Astrocyte (in vitro differentiated cells and primary cell): ENCODE measurements at regions not wholly inside any gene's neighbourhood (a gene's known extent, or its start where the extent isn't known, plus 50 kb on each side); places are given as distances from the start of the nearest gene placed in this dataset.

Experiments used
- CTCF ChIP-seq: IDR thresholded peaks from 2 replicates; pipeline ENCODE4 v1.5.1; 2011; ENCODE audit warnings: low read depth, mild to moderate bottlenecking, inconsistent platforms, low read length, moderate library complexity; ENCODE audit not compliant: insufficient read depth
- EZH2 ChIP-seq: IDR thresholded peaks from 2 replicates; pipeline ENCODE4 v1.6.1; 2012; ENCODE audit warnings: mild to moderate bottlenecking, low read length, inconsistent platforms; ENCODE audit not compliant: insufficient read depth

GRCh38 chr5:17964067-17964466 is 329.8 kb downstream of the TAF11L14 start:
- TF ChIP-seq CTCF (no peak), EZH2 (no peak)
